AG09309 (cell line): ENCODE measurements at regions not wholly inside any gene's neighbourhood (a gene's known extent, or its start where the extent isn't known, plus 50 kb on each side); places are given as distances from the start of the nearest gene placed in this dataset.

Experiments
- DNase-seq: peaks from one replicate; pipeline ENCODE4 v3.0.0-alpha.2; 2010; ENCODE audit warnings: low read depth
- H3K4me3 ChIP-seq: 2 replicates; pipeline ENCODE4 v1.5.1; 2011; ENCODE audit warnings: mild to moderate bottlenecking, low read depth, low read length, moderate library complexity; ENCODE audit not compliant: control insufficient read depth
- TF ChIP-seq, protein P1 (sequence below): IDR thresholded peaks from 2 replicates; pipeline ENCODE4 v1.5.1; 2011; ENCODE audit warnings: mild to moderate bottlenecking, low read depth, low read length, inconsistent platforms; ENCODE audit not compliant: insufficient read depth, control insufficient read depth; ENCODE audit errors: missing control alignments

- TF ChIP-seq, protein P1, sequence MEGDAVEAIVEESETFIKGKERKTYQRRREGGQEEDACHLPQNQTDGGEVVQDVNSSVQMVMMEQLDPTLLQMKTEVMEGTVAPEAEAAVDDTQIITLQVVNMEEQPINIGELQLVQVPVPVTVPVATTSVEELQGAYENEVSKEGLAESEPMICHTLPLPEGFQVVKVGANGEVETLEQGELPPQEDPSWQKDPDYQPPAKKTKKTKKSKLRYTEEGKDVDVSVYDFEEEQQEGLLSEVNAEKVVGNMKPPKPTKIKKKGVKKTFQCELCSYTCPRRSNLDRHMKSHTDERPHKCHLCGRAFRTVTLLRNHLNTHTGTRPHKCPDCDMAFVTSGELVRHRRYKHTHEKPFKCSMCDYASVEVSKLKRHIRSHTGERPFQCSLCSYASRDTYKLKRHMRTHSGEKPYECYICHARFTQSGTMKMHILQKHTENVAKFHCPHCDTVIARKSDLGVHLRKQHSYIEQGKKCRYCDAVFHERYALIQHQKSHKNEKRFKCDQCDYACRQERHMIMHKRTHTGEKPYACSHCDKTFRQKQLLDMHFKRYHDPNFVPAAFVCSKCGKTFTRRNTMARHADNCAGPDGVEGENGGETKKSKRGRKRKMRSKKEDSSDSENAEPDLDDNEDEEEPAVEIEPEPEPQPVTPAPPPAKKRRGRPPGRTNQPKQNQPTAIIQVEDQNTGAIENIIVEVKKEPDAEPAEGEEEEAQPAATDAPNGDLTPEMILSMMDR = no peak
- H3K4me3 ChIP-seq = no peak overlapping the region
- no peak for DNase-seq
Observed at GRCh38 chr4:160020804-160021203, 917.9 kb downstream of the RAPGEF2 start.

- DNase-seq = no peak
- TF ChIP-seq, protein P1 = no peak
- H3K4me3 ChIP-seq = no peak overlapping the region
Observed at GRCh38 chr4:160021870-160022269, 919.0 kb downstream of the RAPGEF2 start.

- no peak overlapping the region for H3K4me3 ChIP-seq
- DNase-seq = no peak
- TF ChIP-seq, protein P1 = no peak
Observed at GRCh38 chr4:160026721-160027120, 923.8 kb downstream of the RAPGEF2 start.

DNA sequence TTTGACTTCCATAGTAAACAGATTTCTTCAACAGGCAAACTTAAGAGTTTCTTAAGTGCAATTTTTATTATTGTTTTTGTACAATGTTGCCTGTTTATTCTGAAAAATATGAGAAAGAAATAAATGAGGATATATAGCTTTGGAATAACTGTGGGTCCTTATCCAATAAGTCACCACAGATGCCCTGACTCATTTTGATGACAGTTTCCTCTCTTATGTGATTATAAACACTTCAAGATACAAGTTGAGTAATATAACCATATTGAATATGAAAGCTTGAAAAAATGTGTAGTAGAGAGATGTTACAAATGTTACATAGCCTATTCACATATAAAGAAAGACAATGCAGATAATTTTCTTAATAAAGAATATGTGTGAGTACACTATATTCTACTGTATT is 931.6 kb downstream of the RAPGEF2 start:
- TF ChIP-seq, protein P1 = no peak
- no peak for DNase-seq
- no peak overlapping the region for H3K4me3 ChIP-seq

DNA sequence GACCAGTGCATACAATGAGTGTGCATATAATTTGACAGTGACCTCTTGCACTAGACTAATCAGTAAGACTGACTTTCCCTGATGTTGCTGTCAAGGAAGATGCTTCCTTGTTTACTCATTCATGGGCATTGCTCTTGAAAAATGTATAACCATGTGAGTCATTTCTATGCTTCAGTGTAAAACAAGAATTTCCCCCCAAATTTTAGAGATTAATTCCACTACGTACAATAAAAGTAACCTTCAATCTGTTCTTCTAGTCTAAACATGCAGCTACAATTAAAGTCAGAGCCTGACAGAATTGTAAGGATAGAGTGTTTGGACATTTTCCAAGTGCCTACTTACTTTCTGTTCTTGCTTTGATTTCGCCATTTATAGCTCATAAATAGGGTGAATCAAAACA is 935.7 kb downstream of the RAPGEF2 start:
- no peak overlapping the region for H3K4me3 ChIP-seq
- TF ChIP-seq, protein P1 = no peak
- DNase-seq = no peak

- H3K4me3 ChIP-seq = no peak overlapping the region
- no peak for DNase-seq
- TF ChIP-seq, protein P1 = no peak
Observed at GRCh38 chr4:160044693-160045092, 941.8 kb downstream of the RAPGEF2 start.
